ENCODE measurements at regions not wholly inside any gene's neighbourhood (a gene's known extent, or its start where the extent isn't known, plus 50 kb on each side); places are given as distances from the start of the nearest gene placed in this dataset.

DNA sequence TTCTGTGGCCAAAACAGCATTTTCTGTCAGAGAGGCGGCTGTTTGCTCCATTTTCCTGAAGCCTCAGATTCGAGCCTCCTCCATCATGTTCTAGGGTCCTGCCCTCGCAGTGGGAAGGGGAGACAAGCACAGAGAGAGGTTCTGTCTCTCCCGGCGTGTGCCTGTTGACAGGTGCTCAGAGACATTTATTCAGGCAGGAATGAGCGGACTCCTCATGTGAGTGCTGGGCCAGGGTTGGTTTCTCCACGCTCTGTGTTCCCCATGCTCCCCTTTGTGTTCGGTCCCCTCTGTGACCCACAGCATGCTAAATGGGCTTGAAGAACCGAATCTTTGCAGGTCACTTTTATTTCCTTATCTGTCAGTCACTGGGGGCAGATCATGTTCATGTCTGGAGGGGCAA is 374.6 kb downstream of the GLRX3 start:
- TF ChIP-seq, protein P1, sequence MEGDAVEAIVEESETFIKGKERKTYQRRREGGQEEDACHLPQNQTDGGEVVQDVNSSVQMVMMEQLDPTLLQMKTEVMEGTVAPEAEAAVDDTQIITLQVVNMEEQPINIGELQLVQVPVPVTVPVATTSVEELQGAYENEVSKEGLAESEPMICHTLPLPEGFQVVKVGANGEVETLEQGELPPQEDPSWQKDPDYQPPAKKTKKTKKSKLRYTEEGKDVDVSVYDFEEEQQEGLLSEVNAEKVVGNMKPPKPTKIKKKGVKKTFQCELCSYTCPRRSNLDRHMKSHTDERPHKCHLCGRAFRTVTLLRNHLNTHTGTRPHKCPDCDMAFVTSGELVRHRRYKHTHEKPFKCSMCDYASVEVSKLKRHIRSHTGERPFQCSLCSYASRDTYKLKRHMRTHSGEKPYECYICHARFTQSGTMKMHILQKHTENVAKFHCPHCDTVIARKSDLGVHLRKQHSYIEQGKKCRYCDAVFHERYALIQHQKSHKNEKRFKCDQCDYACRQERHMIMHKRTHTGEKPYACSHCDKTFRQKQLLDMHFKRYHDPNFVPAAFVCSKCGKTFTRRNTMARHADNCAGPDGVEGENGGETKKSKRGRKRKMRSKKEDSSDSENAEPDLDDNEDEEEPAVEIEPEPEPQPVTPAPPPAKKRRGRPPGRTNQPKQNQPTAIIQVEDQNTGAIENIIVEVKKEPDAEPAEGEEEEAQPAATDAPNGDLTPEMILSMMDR (conservative IDR thresholded peaks at IDR 0.05; ENCODE audit: low read length), result no peak
- no peak for TF ChIP-seq EZH2phosphoT487 (IDR thresholded peaks at IDR 0.05; ENCODE audit: borderline replicate concordance)
